K562 (cell line): ENCODE measurements at regions not wholly inside any gene's neighbourhood (a gene's known extent, or its start where the extent isn't known, plus 50 kb on each side); places are given as distances from the start of the nearest gene placed in this dataset.

ENCODE experiments used
- ARID4B ChIP-seq: sonication (generic); formaldehyde crosslinking; IDR thresholded peaks from 2 replicates; pipeline ENCODE4 v1.8.0; 2022; ENCODE audit warnings: mild to moderate bottlenecking, missing genetic modification reagents
- BRCA1 ChIP-seq, 2 experiments: fragments of 450-650 bp in 1 of 2; sonication (generic) in 1 of 2; formaldehyde crosslinking in 1 of 2; IDR thresholded peaks; 2 replicates each; pipeline versions ENCODE4 v1.5.0 to v1.6.1; 2017 to 2020; ENCODE audit warnings: mild to moderate bottlenecking in 1 of 2, missing genetic modification reagents in 1 of 2
- BRD4 ChIP-seq: fragments of 200-600 bp; sonication (generic); IDR thresholded peaks from 2 replicates; pipeline ENCODE4 v1.6.1; 2017; ENCODE audit warnings: inconsistent platforms
- CBX5 ChIP-seq: IDR thresholded peaks from 2 replicates; pipeline ENCODE4 v1.6.1; 2014; ENCODE audit warnings: low read depth, borderline replicate concordance
- CBX8 ChIP-seq: fragments of 200-600 bp; sonication (generic); IDR thresholded peaks from 2 replicates; pipeline ENCODE4 v1.6.1; 2012; ENCODE audit warnings: borderline replicate concordance, mixed run types, low read depth, mild to moderate bottlenecking, moderate library complexity, mixed read lengths, low read length, control low read depth, inconsistent platforms; ENCODE audit not compliant: poor library complexity, severe bottlenecking; ENCODE audit errors: extremely low read depth
- CEBPZ ChIP-seq: fragments of 150-350 bp; IDR thresholded peaks from 2 replicates; pipeline ENCODE4 v1.6.1; 2014; ENCODE audit warnings: low read depth, mild to moderate bottlenecking, low read length, borderline replicate concordance
- FIP1L1 ChIP-seq: fragments of 200-400 bp; formaldehyde crosslinking; IDR thresholded peaks from 2 replicates; pipeline ENCODE4 v1.6.1; 2018; ENCODE audit warnings: mild to moderate bottlenecking, low read depth, low read length; ENCODE audit not compliant: poor library complexity, severe bottlenecking
- FOXK2 ChIP-seq, 2 experiments: fragments of 450-650 bp; IDR thresholded peaks in 1 of 2; conservative IDR thresholded peaks in 1 of 2; 2 replicates each; pipeline ENCODE4 v1.6.1; 2016; ENCODE audit warnings: low read depth in 2 of 2, mild to moderate bottlenecking in 1 of 2
- HDAC8 ChIP-seq: fragments of 450-650 bp; IDR thresholded peaks from 2 replicates; pipeline ENCODE4 v1.6.1; 2016; ENCODE audit warnings: mild to moderate bottlenecking, missing genetic modification characterization, moderate library complexity, missing compliant biosample characterization
- HMG20B ChIP-seq: fragments of 250-450 bp; sonication (Bioruptor Pico); IDR thresholded peaks from 2 replicates; pipeline ENCODE4 v1.5.0; 2021; ENCODE audit warnings: mild to moderate bottlenecking
- KAT8 ChIP-seq: fragments of 450-650 bp; IDR thresholded peaks from 2 replicates; pipeline ENCODE4 v1.6.1; 2016; ENCODE audit warnings: low read depth, mild to moderate bottlenecking
- MTA3 ChIP-seq: fragments of 450-650 bp; formaldehyde crosslinking; IDR thresholded peaks from 2 replicates; pipeline ENCODE4 v1.6.1; 2017; ENCODE audit warnings: mild to moderate bottlenecking, borderline replicate concordance
- RBM17 ChIP-seq: fragments of 200-400 bp; formaldehyde crosslinking; IDR thresholded peaks from 2 replicates; pipeline ENCODE4 v1.6.1; 2017; ENCODE audit warnings: low read depth, mild to moderate bottlenecking, low read length, borderline replicate concordance
- SMARCC2 ChIP-seq: fragments of 450-650 bp; IDR thresholded peaks from 2 replicates; pipeline ENCODE4 v1.6.1; 2017; ENCODE audit warnings: antibody characterized with exemption, moderate library complexity, mild to moderate bottlenecking, low read depth
- SNAPC5 ChIP-seq: fragments of 250-450 bp; sonication (Bioruptor Pico); IDR thresholded peaks from 2 replicates; pipeline ENCODE4 v1.8.0; 2021; ENCODE audit warnings: moderate library complexity, mild to moderate bottlenecking, inconsistent platforms
- TGIF2 ChIP-seq: sonication (generic); formaldehyde crosslinking; IDR thresholded peaks from 2 replicates; pipeline ENCODE4 v1.8.1; 2022; ENCODE audit warnings: mild to moderate bottlenecking, missing genetic modification reagents, moderate library complexity
- ZBTB17 ChIP-seq: fragments of 450-650 bp; formaldehyde crosslinking; IDR thresholded peaks from 2 replicates; pipeline ENCODE4 v1.4.0; 2020; ENCODE audit warnings: mild to moderate bottlenecking
- ZFX ChIP-seq: sonication (generic); formaldehyde crosslinking; IDR thresholded peaks from 2 replicates; pipeline ENCODE4 v1.8.0; 2022; ENCODE audit warnings: mild to moderate bottlenecking, missing genetic modification reagents, moderate library complexity
- ZNF586 ChIP-seq: fragments of 450-650 bp; formaldehyde crosslinking; conservative IDR thresholded peaks from 2 replicates; pipeline ENCODE4 v1.4.0; 2020; ENCODE audit warnings: mild to moderate bottlenecking, moderate library complexity
- ZNF785 ChIP-seq: fragments of 250-450 bp; sonication (Bioruptor Pico); IDR thresholded peaks from 2 replicates; pipeline ENCODE4 v1.4.0; 2020; ENCODE audit warnings: mild to moderate bottlenecking

- no peak for TF ChIP-seq MTA3
- TF ChIP-seq CBX8, result no peak
- TF ChIP-seq KAT8, result no peak
- TF ChIP-seq HDAC8, result no peak
- TF ChIP-seq TGIF2 (CRISPR knock-in tag), result no peak
- TF ChIP-seq SMARCC2, result no peak
- TF ChIP-seq ARID4B (CRISPR knock-in tag), result 0 out of 2 replicates have a peak, but pooled peaks have one; percentile 47
- TF ChIP-seq FOXK2 (conservative IDR thresholded peaks at IDR 0.05 in 1 of 2, IDR thresholded peaks at IDR 0.05 in 1 of 2; ENCODE audit: low read depth in 2 of 2), result no peak
- TF ChIP-seq ZNF785 (CRISPR knock-in tag), result no peak
- no peak for TF ChIP-seq ZNF586 (CRISPR knock-in tag)
- TF ChIP-seq CEBPZ, result no peak
- TF ChIP-seq HMG20B (CRISPR knock-in tag), result no peak
- TF ChIP-seq FIP1L1, result no peak
- no peak for TF ChIP-seq SNAPC5 (CRISPR knock-in tag)
- 0 out of 2 replicates have a peak, but pooled peaks have one; percentile 31 for TF ChIP-seq ZBTB17 (CRISPR knock-in tag)
- TF ChIP-seq RBM17, result no peak
- no peak for TF ChIP-seq CBX5
- peak; percentile 74 for TF ChIP-seq ZFX (CRISPR knock-in tag)
- no peak for TF ChIP-seq BRCA1 (IDR thresholded peaks at IDR 0.05)
- TF ChIP-seq BRCA1 (CRISPR knock-in tag; IDR thresholded peaks at IDR 0.05), result no peak
- TF ChIP-seq BRD4, result no peak
Observed at GRCh38 chr22:46035742-46036557, 59.0 kb upstream of the WNT7B start (continued).
